Endothelial cell of umbilical vein (primary cell): ENCODE measurements at regions not wholly inside any gene's neighbourhood (a gene's known extent, or its start where the extent isn't known, plus 50 kb on each side); places are given as distances from the start of the nearest gene placed in this dataset.

Source experiments
- BruUV-seq: library from RNA; stranded (reverse); fragments of 400-500 nt; replicated peaks from 2 replicates; lab custom pipeline; 2021; lab: Mats Ljungman, UMichigan
- CTCF ChIA-PET: fragments of 300-600, 350-600 bp; sonication (Branson Sonifier 250); formaldehyde crosslinking; loops from one replicate; lab custom pipeline; 2021; ENCODE audit warnings: antibody characterized with exemption, inconsistent platforms; lab: Charles Lee
- POLR2A ChIA-PET: fragments of 300-600, 350-600 bp; sonication (Branson Sonifier 250); formaldehyde crosslinking; loops from one replicate; lab custom pipeline; 2021; ENCODE audit warnings: antibody characterized with exemption, inconsistent platforms; lab: Charles Lee
- DNase-seq: peaks from one replicate; pipeline ENCODE4 v3.0.0-alpha.2; 2011; ENCODE audit warnings: low read depth, low spot score
- FAIRE-seq: peaks from 2 replicates; lab custom pipeline; 2011; peaks lifted over from hg19 to GRCh38; lab: Jason Lieb, UNC
- H2AFZ ChIP-seq: 2 replicates; pipeline ENCODE4 v1.6.0; 2012; ENCODE audit warnings: low read depth, low read length, control low read depth, inconsistent platforms
- H3K27ac ChIP-seq: 2 replicates; pipeline ENCODE4 v1.5.1; 2011; ENCODE audit warnings: low read depth, mild to moderate bottlenecking, control low read depth, low read length, moderate library complexity; ENCODE audit not compliant: insufficient read depth
- H3K27me3 ChIP-seq, 2 experiments: 2 replicates each; pipeline versions ENCODE4 v1.6.0 to v1.6.1; 2011; ENCODE audit warnings: low read length in 2 of 2, mixed read lengths in 1 of 2; ENCODE audit not compliant: control insufficient read depth in 2 of 2, insufficient read depth in 2 of 2
- H3K36me3 ChIP-seq, 2 experiments: 2 replicates in 1 of 2; 3 replicates in 1 of 2; pipeline ENCODE4 v1.5.1; 2011; ENCODE audit warnings: low read length in 2 of 2, mild to moderate bottlenecking in 1 of 2, moderate library complexity in 1 of 2; ENCODE audit not compliant: control insufficient read depth in 2 of 2, insufficient read depth in 2 of 2; ENCODE audit errors: extremely low read depth in 1 of 2
- H3K4me1 ChIP-seq: 3 replicates; pipeline ENCODE4 v1.5.1; 2011; ENCODE audit warnings: mild to moderate bottlenecking, low read length; ENCODE audit not compliant: control insufficient read depth, insufficient read depth; ENCODE audit errors: extremely low read depth
- H3K4me2 ChIP-seq: 2 replicates; pipeline ENCODE4 v1.6.1; 2011; ENCODE audit warnings: low read length, control low read depth, mixed read lengths; ENCODE audit not compliant: insufficient read depth
- H3K4me3 ChIP-seq, 3 experiments: fragments of 200-600 bp in 1 of 3; sonication (generic), shearing (Covaris generic) in 1 of 3; replicated peaks in 1 of 3; 2 replicates each; pipeline ENCODE4 v1.5.1; 2011 to 2016; ENCODE audit warnings: control low read depth in 3 of 3, low read length in 3 of 3, mild to moderate bottlenecking in 2 of 3, inconsistent platforms in 1 of 3, low read depth in 1 of 3, moderate library complexity in 1 of 3; ENCODE audit not compliant: insufficient read depth in 1 of 3
- H3K79me2 ChIP-seq: 2 replicates; pipeline ENCODE4 v1.6.0; 2012; ENCODE audit warnings: low read length, inconsistent platforms; ENCODE audit not compliant: control insufficient read depth, insufficient read depth
- H3K9ac ChIP-seq: replicated peaks from 2 replicates; pipeline ENCODE3; 2011; ENCODE audit warnings: low read length, control low read depth; ENCODE audit not compliant: insufficient read depth; ENCODE audit errors: extremely low read depth
- H3K9me1 ChIP-seq: replicated peaks from 3 replicates; pipeline ENCODE4 v1.6.0; 2011; ENCODE audit warnings: mild to moderate bottlenecking, low read length; ENCODE audit not compliant: control insufficient read depth, insufficient read depth; ENCODE audit errors: extremely low read depth
- H3K9me3 ChIP-seq: replicated peaks from 2 replicates; pipeline ENCODE4 v1.5.1; 2012; ENCODE audit warnings: low read length, inconsistent platforms; ENCODE audit not compliant: control insufficient read depth, insufficient read depth
- H4K20me1 ChIP-seq: replicated peaks from 2 replicates; pipeline ENCODE3; 2011; ENCODE audit warnings: mild to moderate bottlenecking, low read length; ENCODE audit not compliant: control insufficient read depth, insufficient read depth; ENCODE audit errors: extremely low read depth
- CTCF ChIP-seq, 2 donors: IDR thresholded peaks; 1 replicate in 1 of 2; 2 replicates in 1 of 2; pipeline ENCODE4 v1.5.1; 2011; ENCODE audit warnings: low read length in 2 of 2, mild to moderate bottlenecking in 2 of 2, moderate library complexity in 2 of 2, control low read depth in 1 of 2, inconsistent platforms in 1 of 2, low read depth in 1 of 2; ENCODE audit not compliant: insufficient read depth in 1 of 2; ENCODE audit errors: extremely low read depth in 1 of 2
- EZH2 ChIP-seq: IDR thresholded peaks from 2 replicates; pipeline ENCODE4 v1.6.1; 2012; ENCODE audit warnings: borderline replicate concordance, low read depth, mild to moderate bottlenecking, moderate library complexity, low read length, inconsistent platforms; ENCODE audit not compliant: severe bottlenecking
- FOS ChIP-seq: IDR thresholded peaks from 2 replicates; pipeline ENCODE4 v1.6.1; 2011; ENCODE audit warnings: mild to moderate bottlenecking, low read length, moderate library complexity, borderline replicate concordance; ENCODE audit not compliant: insufficient read depth
- GATA2 ChIP-seq: IDR thresholded peaks from 2 replicates; pipeline ENCODE4 v1.7.0; 2011; ENCODE audit warnings: low read depth, mild to moderate bottlenecking, moderate library complexity, mixed read lengths, low read length; ENCODE audit not compliant: insufficient read length, insufficient read depth
- JUN ChIP-seq: IDR thresholded peaks from 2 replicates; pipeline ENCODE4 v1.6.1; 2011; ENCODE audit warnings: borderline replicate concordance, low read depth; ENCODE audit not compliant: insufficient read length, insufficient read depth
- MAX ChIP-seq: IDR thresholded peaks from 2 replicates; pipeline ENCODE4 v1.6.1; 2011; ENCODE audit not compliant: insufficient read depth, insufficient read length
- MYC ChIP-seq: IDR thresholded peaks from one replicate; pipeline ENCODE4 v1.6.1; 2011; ENCODE audit warnings: mild to moderate bottlenecking, low read depth, low read length
- POLR2A ChIP-seq: IDR thresholded peaks from 2 replicates; pipeline ENCODE4 v1.6.1; 2012; ENCODE audit warnings: low read depth, mild to moderate bottlenecking, control low read depth, low read length
- POLR2AphosphoS5 ChIP-seq: IDR thresholded peaks from 2 replicates; pipeline ENCODE4 v1.6.1; 2012; ENCODE audit warnings: low read depth, mild to moderate bottlenecking, control low read depth, low read length, moderate library complexity; ENCODE audit not compliant: insufficient read depth
- dilution Hi-C: fragments of 300-500 bp; cut with MboI; formaldehyde crosslinking; loops from one replicate; pipeline ENCODE4 v1.15.0; 2019; ENCODE audit warnings: low sequenced_read_pairs; ENCODE audit not compliant: extremely low pct_ligation_motif_present
- intact Hi-C: fragments of 100-400 bp; cut with micrococcal nuclease; formaldehyde crosslinking; loops from one replicate; pipeline ENCODE4 v1.10.0; 2022

DNA sequence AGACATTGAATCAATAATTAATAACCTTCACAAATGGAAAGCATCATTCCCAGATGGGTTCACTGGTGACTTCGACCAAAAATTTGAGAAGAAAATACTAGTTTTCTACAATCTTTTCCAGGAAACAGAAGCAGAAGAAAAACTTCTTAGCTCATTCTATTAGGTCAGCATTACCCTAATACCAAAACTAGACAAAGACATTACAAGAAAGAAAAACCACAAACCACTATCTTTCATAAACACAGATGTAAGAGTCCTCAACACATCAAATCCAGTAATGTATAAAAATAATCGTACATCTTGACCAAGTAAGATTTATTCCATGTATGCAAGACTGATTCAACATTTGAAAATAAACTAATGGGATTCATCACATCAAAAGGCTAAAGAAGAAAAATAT lies 64.0 kb upstream of the CDK1 start:
- TF ChIP-seq FOS = no peak
- TF ChIP-seq POLR2AphosphoS5 = no peak
- TF ChIP-seq POLR2A = no peak
- no peak for TF ChIP-seq CTCF (IDR thresholded peaks at IDR 0.05; ENCODE audit: extremely low read depth in 1 of 2, insufficient read depth in 1 of 2, low read depth in 1 of 2, low read length in 2 of 2)
- no peak for TF ChIP-seq JUN
- no peak for TF ChIP-seq EZH2
- intact Hi-C loops = no loop called here
- Histone ChIP-seq H3K4me1 (no peaks in the 10 kb centered on the region), H3K27me3 (peaks cover 1 to 3% of the 10 kb centered on the region in 2 experiments), H3K4me3 (no peak overlapping the region), H3K9ac (no peak overlapping the region), H3K36me3 (no peaks in the 10 kb centered on the region), H3K4me2 (no peak overlapping the region), H3K27ac (no peak overlapping the region), H3K9me1 (no peaks in the 10 kb centered on the region), H2AFZ (no peak overlapping the region), H4K20me1 (no peaks in the 10 kb centered on the region), H3K9me3 (no peaks in the 10 kb centered on the region), H3K79me2 (no peaks in the 10 kb centered on the region)
- ChIA-PET CTCF (no interaction called here), POLR2A (no interaction called here)
- no TSS peak for BruUV-seq
- no peak for DNase-seq
- FAIRE-seq = no peak
- dilution Hi-C loops = no loop called here

DNA sequence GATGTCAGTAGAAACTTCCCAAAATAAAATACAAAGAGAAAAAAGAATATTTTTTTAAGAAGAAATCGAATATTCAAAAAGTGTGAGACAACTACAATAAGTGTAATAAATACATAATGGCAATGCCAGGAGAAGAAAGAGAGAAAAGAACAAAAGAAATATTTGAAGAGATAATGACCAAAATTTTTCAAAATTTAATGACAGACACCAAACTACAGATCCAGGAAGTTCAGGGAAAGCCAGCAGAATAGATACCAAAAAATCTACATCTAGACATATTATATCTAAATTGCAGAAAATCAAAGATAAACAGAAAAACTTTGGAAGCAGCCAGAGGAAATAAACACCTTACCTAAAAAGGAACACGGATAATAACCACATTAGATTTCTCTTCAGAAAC lies 66.8 kb upstream of the CDK1 start:
- CTCF ChIA-PET = no interaction called here
- no peak for TF ChIP-seq JUN
- TF ChIP-seq EZH2 = no peak
- no peak for TF ChIP-seq GATA2
- no peak for TF ChIP-seq POLR2AphosphoS5
- TF ChIP-seq FOS = no peak
- no peak for TF ChIP-seq MAX
- TF ChIP-seq POLR2A = no peak
- TF ChIP-seq MYC = no peak
- TF ChIP-seq CTCF (IDR thresholded peaks at IDR 0.05; ENCODE audit: extremely low read depth in 1 of 2, insufficient read depth in 1 of 2, low read depth in 1 of 2, low read length in 2 of 2) = no peak
- H3K4me2 ChIP-seq = no peak overlapping the region
- dilution Hi-C loops = no loop called here
- no peaks in the 10 kb centered on the region for H3K9me3 ChIP-seq
- no peak overlapping the region for H3K4me3 ChIP-seq
- FAIRE-seq (no peak), DNase-seq (no peak)
- no peaks in the 10 kb centered on the region for H3K79me2 ChIP-seq
- H3K36me3 ChIP-seq = no peaks in the 10 kb centered on the region
- intact Hi-C loops = no loop called here
- no peaks in the 10 kb centered on the region for H3K4me1 ChIP-seq
- no peaks in the 10 kb centered on the region for H3K9me1 ChIP-seq
- no TSS peak for BruUV-seq
- H3K9ac ChIP-seq = no peak overlapping the region
- H2AFZ ChIP-seq = no peak overlapping the region
- POLR2A ChIA-PET = no interaction called here
- H3K27ac ChIP-seq = no peak overlapping the region
- H3K27me3 ChIP-seq = peaks cover 3 to 6% of the 10 kb centered on the region in 2 experiments
- no peaks in the 10 kb centered on the region for H4K20me1 ChIP-seq
